ENCODE measurements at regions not wholly inside any gene's neighbourhood (a gene's known extent, or its start where the extent isn't known, plus 50 kb on each side); places are given as distances from the start of the nearest gene placed in this dataset.

- no peak for TF ChIP-seq EZH2 (IDR thresholded peaks at IDR 0.05)
- TF ChIP-seq POLR2AphosphoS5 (IDR thresholded peaks at IDR 0.05; ENCODE audit: borderline replicate concordance, low read depth, low read length) = no peak
- no peak for TF ChIP-seq FOXP2 (optimal IDR thresholded peaks at IDR 0.05; ENCODE audit: control extremely low read depth, extremely low read length, insufficient read depth)
Measured at GRCh38 chr5:147143215-147143614, 91.6 kb upstream of the STK32A start.
